H4 (cell line): ENCODE measurements at regions not wholly inside any gene's neighbourhood (a gene's known extent, or its start where the extent isn't known, plus 50 kb on each side); places are given as distances from the start of the nearest gene placed in this dataset.

Experiments used
- DNase-seq: peaks from one replicate; pipeline ENCODE4 v3.0.0-alpha.2; 2015; ENCODE audit warnings: low spot score

DNA sequence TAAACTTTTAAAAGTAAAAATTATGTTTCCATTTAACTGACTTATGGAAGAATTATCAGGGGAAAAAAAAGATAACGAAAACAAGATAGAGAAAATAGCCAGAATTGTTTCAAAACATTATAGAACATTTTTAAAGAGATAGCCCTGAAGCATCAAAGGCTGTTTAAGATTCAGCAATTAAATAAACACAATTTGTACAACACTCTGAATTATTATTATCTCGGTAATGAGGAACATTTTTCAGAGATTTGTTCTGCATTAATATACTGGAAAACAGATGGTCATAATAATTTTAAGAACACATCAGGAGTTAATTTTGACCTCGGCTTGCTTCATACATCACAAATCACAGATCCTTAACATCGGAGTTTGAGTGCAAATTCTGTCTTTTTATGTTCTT lies 643.8 kb downstream of the SORCS1 start:
- DNase-seq, result no peak

- DNase-seq, result no peak
These were observed 645.0 kb downstream of the SORCS1 start for GRCh38 chr10:106519376-106520030.

DNA sequence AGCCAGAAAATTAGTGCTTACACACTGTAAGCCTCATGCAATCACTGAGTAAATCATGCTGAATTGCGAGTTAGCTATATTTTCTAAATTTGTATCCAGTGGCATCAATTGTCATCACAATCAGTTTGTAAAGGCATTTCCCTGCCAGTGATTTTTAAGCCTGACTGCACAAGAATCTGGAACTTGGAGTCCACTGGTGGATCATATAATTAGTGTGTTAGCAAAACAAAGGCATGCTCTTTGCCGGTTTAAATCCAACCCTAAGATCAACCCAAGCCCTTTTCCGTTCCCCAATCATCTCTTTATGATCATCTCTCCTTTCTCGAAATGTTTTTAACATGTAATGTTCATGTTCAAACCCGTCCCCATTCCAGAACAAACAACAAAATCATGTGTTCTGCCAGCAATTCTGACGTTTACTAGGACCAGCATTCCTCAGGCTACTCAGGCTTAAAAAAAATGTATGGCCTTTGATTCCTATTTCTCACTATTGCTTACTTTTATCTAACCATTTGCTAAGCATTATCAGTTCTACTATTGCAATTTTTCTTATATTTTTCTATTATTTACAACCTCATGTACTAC lies 649.2 kb downstream of the SORCS1 start:
- DNase-seq, result no peak

DNA sequence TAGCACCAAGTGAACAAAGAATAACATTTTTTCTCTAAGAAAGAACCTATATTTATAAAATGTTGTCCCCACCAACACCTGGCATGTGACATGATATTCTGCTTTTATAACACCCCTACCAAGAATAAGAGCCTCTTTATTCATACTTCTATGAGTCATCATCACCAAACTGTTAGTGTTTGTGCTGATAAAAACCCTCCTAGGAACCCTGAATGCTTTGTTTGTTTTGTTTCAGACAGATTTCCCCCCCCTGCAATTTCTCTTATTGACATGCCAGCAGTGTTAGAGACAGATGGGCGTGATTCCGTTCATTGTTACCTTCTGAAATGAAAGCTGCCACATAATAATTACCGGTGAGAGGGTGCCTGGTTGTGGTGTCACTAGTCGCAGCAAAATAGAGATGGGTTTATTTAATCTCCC lies 651.1 kb downstream of the SORCS1 start:
- peak; percentile 26 for DNase-seq

DNA sequence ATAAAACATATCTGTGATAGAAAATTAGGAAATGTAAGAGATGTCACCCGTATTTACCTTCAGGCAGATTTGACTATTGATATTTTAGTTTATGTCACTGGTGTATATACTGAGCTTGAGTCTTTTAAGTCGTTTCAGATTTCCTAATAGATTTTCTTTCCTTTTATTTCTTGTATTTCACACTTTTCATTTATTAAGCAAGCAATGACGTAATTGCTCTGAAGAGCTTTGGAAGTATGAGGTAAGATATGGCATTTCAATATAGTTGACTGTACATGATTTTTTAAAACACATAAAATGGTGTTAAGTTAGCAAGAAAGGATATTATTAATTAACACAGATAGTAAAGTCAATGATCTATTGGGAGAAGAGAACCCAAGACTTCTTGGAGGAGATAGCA lies 652.6 kb downstream of the SORCS1 start:
- no peak for DNase-seq

DNA sequence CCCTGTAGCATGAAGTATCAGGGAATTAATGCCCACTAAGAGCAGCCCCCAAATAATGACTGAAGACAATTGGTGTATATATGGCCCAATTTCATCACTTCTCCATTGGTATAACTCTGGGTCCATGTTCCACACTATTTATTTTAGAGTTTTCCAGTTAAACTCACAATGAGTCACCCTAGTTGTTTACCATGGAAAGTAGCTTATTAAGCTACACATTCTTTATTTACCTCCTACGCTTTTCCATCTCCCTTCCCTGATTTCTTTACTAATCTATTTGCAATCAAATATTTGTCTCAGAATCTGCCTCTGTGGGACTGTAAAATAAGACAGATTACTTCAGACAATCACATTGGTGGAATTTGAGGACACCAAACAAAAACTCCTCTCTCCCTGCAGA lies 655.6 kb downstream of the SORCS1 start:
- DNase-seq, result peak; percentile 17

- DNase-seq, result peak; percentile 3
These were observed 657.8 kb downstream of the SORCS1 start for GRCh38 chr10:106506526-106507283.

DNA sequence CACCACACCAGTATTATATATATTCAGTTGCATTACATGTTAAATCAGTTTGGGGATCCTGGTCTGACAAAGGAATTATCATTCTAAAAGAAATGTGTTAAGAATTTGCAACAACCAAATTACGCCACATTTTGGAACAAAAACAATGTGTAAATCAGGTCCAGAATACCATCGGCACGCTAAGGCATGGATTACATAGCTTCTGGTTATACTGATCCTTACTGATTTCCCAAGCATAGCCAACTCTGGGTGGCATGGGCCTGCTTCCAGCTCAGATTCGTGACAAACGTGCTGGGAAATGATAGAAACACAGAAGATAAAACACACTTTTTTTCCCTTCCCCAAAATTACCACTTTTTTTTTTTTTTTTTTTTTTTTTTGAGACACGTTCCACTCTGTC lies 660.0 kb downstream of the SORCS1 start:
- no peak for DNase-seq

GRCh38 chr10:106502641-106503040 lies 661.9 kb downstream of the SORCS1 start:
- DNase-seq, result no peak

DNA sequence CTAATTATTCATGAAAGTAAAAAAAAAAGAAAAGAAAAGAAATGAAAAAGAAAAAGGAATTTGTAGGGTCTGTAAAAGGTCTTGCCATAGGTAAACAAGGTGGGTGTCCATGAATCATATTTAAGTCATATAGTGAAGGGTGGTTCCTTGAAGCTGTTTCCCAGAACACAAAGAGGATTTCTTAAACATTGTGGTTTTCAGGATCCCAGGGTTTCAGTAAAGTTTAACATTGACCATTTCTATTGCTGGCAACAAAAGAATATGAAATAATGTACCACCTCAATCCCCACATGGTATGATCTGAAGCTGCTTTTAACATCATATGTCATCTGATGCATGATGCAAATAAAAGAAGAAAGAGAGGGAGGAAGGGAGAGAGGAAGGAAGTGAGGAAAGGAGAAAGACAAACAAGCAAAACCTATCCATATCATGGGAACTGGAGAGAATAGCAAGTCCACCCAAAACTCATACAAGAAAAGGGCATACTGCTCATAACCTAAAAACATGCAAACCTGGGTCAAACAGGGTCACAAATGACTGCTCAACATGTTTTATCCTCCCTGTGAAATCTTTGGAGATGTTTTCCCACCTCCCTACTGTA lies 663.5 kb downstream of the SORCS1 start:
- peak; percentile 15 for DNase-seq

DNA sequence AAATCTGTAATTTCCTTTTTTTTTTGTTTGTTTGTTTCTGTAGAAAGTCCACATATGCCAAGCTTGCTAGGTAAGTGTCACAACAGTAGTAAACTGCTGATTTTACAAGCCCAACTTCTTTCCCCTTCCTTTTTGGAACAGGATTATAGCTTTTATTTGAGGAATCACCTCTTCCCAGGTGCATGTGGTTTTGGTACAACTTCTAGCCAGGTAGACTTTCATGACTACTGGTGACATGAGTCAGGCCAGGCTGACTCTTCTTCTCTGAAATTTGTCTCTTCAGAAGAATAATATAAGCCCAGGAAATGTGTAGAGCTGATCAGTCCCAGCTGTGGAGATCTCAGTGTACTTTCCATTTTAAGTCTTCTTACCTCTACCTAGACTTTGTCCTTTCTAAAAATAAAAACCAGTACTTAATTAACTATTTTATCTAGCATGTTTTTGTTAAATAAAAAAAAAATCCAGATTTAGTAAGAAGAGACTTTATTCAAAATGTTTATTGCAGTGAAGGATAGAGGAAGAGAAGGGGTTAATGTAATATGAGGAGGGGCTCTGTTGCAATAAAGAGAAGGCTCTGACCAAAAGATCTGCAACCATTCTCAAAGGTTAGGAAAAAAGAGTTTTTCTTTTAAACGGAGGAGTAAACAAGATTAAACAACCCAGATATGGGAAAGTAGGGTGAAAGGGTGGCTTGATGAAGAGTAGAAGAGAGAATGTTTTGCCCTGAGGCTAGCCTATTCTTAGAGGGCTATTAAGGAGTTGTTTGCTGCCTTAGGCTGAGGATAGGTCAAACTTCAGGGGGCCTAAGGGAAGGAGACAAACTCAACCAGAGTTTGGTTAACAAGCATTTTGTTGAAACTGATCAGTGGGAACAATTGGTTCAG lies 664.2 kb downstream of the SORCS1 start:
- peak; percentile 12 for DNase-seq

DNA sequence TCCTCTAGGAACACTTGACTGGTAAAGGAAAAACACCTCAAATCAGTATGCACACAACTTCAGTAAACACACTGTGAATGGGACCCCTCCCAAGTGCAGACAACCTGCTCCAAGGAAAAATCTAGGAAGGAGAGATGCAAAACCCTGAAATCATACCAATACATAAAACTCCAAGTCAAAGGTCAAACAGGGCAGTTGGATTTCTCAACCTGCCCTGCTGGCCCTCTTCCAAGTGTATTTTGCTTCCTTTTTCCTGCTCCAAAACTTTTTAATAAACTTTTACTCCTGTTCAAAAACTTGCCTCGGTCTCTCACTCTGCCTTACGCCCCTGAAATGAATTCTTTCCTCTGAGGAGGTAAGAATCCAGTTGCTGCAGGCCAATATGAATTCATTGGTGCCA lies 665.1 kb downstream of the SORCS1 start:
- no peak for DNase-seq

- DNase-seq, result no peak
These were observed 665.8 kb downstream of the SORCS1 start for GRCh38 chr10:106498675-106499074.

- no peak for DNase-seq
These were observed 668.6 kb downstream of the SORCS1 start for GRCh38 chr10:106495931-106496330.

GRCh38 chr10:106493751-106494150 lies 670.8 kb downstream of the SORCS1 start:
- no peak for DNase-seq

- no peak for DNase-seq
These were observed 671.3 kb downstream of the SORCS1 start for GRCh38 chr10:106493226-106493625.

DNA sequence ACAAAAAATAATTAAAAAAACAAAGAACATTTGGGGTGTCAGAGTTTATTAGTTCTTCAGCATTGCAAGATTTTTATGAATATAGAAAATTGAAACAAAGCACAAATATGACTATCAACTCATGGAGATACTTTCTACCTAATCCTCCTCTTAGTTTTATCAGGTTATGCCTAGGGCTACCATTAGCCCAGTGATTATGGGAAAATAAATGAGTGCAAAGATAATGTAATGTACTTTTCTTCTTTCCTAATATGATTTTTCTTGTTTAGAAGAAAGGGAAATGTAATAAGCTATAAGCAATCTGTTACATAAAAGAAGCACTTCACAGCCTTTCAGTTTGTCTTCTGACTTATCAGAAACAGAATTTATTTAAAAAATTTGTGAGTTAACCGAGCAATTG lies 676.8 kb downstream of the SORCS1 start:
- no peak for DNase-seq

DNA sequence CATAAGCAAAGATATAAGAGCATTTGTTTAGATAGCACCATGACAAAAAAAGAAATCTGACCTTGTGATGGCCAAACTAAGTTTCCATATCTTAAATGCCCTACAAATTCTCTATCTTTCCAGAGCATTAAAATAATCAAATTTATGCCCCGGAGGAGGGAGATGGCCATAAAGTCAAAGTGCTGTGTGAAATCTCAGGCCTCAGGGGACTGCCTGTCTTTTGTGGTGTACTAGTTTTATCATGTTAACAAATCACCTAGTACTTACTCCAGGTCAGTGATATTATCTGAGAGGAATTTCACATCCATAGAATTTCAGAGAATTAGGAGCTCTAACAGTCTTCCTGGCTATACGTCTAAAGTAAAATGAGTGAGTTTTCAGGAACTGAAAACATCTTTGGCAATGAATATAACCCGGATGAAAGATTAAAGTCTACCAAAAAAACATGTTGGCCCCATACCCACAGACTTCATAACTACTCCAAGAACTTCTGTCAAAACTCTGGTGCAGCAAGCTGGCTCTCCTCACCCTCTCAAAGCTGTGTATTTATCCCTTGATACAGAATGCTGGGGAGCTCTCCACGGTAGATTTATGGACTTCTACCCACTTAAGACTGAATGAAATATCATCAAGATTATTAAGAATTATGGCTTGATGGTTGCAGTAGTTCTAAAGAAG lies 682.8 kb downstream of the SORCS1 start:
- no peak for DNase-seq

DNA sequence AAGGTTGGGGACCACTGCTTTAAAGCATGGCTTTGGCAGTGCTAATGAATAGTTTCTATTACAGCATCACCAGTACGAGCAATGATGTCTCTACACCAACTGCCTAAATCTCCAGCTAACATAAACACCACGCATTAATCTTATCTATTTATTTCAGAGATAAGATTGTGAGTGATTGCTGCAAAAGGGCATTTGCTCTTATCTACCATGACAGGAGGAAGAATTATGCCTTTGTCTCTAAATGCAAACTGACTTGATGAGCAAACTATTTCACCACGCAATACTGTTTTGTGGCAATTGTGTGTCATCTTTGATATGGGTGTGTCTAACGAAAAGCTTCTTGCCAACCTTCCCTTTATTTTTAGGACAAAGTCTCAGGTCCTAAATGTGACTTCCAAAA lies 684.9 kb downstream of the SORCS1 start:
- no peak for DNase-seq

DNA sequence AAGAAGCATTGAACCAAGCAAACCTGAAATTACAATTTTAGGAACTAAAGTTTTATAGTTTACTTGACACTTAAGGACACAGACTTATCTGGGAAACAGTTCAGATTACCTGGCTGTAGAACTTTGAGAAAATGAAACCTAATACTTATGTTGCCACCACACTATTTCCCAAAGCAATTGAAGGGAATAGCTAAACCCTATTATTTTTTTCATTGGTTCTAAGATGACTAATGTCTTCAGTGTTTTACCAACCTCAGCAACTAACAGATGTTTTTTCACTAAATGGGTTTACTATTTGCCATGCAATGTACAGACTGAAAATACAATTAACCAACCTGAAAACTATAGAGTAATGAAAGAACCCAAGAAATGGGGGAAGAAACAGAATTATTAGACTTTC lies 689.6 kb downstream of the SORCS1 start:
- DNase-seq, result no peak

DNA sequence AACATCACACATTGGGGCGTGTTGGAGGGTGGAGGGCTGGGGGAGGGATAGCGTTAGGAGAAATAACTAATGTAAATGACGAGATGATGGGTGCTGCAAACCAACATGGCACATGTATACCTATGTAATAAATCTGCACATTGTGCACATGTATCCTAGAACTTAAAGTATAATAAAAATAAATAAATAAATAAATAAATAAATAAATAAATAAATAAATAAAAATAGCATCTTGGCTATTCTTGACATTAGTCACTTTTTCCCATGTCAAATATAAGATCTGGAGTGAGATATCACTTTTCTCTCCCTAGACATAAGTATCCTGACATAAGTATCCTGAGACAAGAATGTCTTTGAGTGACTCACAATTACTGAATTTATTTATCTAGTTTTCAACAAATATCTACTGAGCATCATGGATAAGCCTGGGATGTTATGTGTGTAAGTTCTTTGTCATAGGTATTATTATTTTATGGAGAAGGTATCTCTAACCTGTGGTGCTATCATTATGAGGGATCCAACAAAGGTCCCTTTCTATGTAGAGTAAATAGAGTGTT lies 691.3 kb downstream of the SORCS1 start:
- DNase-seq, result no peak
